Endothelial cell (in vitro differentiated cells): ENCODE measurements at regions not wholly inside any gene's neighbourhood (a gene's known extent, or its start where the extent isn't known, plus 50 kb on each side); places are given as distances from the start of the nearest gene placed in this dataset.
A peak's percentile ranks its signal among the peaks of the same experiment; 100 is the strongest.

Source experiments
- DNase-seq: peaks from one replicate; pipeline ENCODE4 v3.0.0; 2021; ENCODE audit warnings: low spot score
- H3K27ac Mint-ChIP-seq: one replicate; pipeline ENCODE4 v1.8.0; 2021; ENCODE audit warnings: mixed read lengths, inconsistent platforms; ENCODE audit not compliant: unreplicated experiment
- H3K27me3 Mint-ChIP-seq: one replicate; pipeline ENCODE4 v1.8.0; 2021; ENCODE audit warnings: mild to moderate bottlenecking, moderate library complexity, mixed read lengths, inconsistent platforms; ENCODE audit not compliant: unreplicated experiment
- H3K36me3 Mint-ChIP-seq: one replicate; pipeline ENCODE4 v1.8.0; 2021; ENCODE audit warnings: mild to moderate bottlenecking, low read depth, mixed read lengths, inconsistent platforms; ENCODE audit not compliant: unreplicated experiment
- H3K4me1 Mint-ChIP-seq: one replicate; pipeline ENCODE4 v1.8.0; 2021; ENCODE audit warnings: mild to moderate bottlenecking, mixed read lengths, inconsistent platforms; ENCODE audit not compliant: unreplicated experiment
- H3K4me3 Mint-ChIP-seq: one replicate; pipeline ENCODE4 v1.8.0; 2021; ENCODE audit warnings: mild to moderate bottlenecking, mixed read lengths, inconsistent platforms; ENCODE audit not compliant: unreplicated experiment
- H3K9me3 Mint-ChIP-seq: one replicate; pipeline ENCODE4 v1.8.0; 2021; ENCODE audit warnings: mixed read lengths, inconsistent platforms; ENCODE audit not compliant: unreplicated experiment
- CTCF ChIP-seq: fragments of 200-600 bp; sonication (generic); IDR thresholded peaks from one replicate; pipeline ENCODE4 v1.5.0; 2021; ENCODE audit warnings: antibody characterized with exemption; ENCODE audit not compliant: unreplicated experiment

GRCh38 chr11:16603245-16603644, 135.2 kb upstream of the C11orf58 start:
- DNase-seq, result no peak

DNA sequence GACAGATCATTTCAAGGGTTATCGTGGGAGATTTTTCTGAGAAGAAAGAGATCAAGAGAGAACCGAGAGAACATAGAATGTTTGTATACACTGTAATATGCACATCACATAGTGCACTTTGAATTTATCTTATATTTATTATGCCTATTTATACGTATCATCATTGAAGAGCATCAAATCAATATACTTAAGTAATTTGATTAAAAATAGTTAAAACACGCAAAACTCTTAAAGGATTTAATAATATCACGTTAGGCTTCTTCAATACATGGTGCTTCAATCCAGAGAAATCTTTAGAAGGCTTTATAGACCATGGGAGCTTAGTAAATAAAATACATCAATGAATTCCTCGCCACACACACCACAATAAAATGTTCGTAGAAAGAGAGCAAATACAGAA, 139.5 kb upstream of the C11orf58 start:
- H3K27me3 Mint-ChIP-seq, result peaks cover 4% of the 10 kb centered on the region
- no peak overlapping the region for H3K4me3 Mint-ChIP-seq
- peaks cover 10% of the 10 kb centered on the region for H3K4me1 Mint-ChIP-seq
- H3K27ac Mint-ChIP-seq, result no peak overlapping the region
- H3K36me3 Mint-ChIP-seq, result no peaks in the 10 kb centered on the region
- DNase-seq, result no peak
- no peak for TF ChIP-seq CTCF
- no peaks in the 10 kb centered on the region for H3K9me3 Mint-ChIP-seq

More at GRCh38 chr11:16603245-16603644, 135.2 kb upstream of the C11orf58 start:
- TF ChIP-seq CTCF, result no peak
- H3K27me3 Mint-ChIP-seq, result peaks cover 9% of the 10 kb centered on the region
- H3K9me3 Mint-ChIP-seq, result no peaks in the 10 kb centered on the region
- H3K4me1 Mint-ChIP-seq, result peaks cover 19% of the 10 kb centered on the region
- H3K36me3 Mint-ChIP-seq, result peaks cover 6% of the 10 kb centered on the region
- H3K27ac Mint-ChIP-seq, result peak overlapping the region; percentile 64
- H3K4me3 Mint-ChIP-seq, result peak overlapping the region; percentile 93

- no peak for DNase-seq
- no peaks in the 10 kb centered on the region for H3K9me3 Mint-ChIP-seq
- no peaks in the 10 kb centered on the region for H3K27me3 Mint-ChIP-seq
- no peaks in the 10 kb centered on the region for H3K36me3 Mint-ChIP-seq
- no peak overlapping the region for H3K27ac Mint-ChIP-seq
- peaks cover 2% of the 10 kb centered on the region for H3K4me1 Mint-ChIP-seq
- no peak overlapping the region for H3K4me3 Mint-ChIP-seq
- no peak for TF ChIP-seq CTCF
Observed at GRCh38 chr11:16598032-16598431, 140.4 kb upstream of the C11orf58 start.

- TF ChIP-seq CTCF, result no peak
- Mint-ChIP-seq H3K4me3 (no peak overlapping the region), H3K27ac (no peak overlapping the region), H3K36me3 (no peaks in the 10 kb centered on the region), H3K9me3 (no peaks in the 10 kb centered on the region), H3K27me3 (no peaks in the 10 kb centered on the region), H3K4me1 (no peaks in the 10 kb centered on the region)
- DNase-seq, result no peak
Observed at GRCh38 chr11:16596231-16596630, 142.2 kb upstream of the C11orf58 start.

DNA sequence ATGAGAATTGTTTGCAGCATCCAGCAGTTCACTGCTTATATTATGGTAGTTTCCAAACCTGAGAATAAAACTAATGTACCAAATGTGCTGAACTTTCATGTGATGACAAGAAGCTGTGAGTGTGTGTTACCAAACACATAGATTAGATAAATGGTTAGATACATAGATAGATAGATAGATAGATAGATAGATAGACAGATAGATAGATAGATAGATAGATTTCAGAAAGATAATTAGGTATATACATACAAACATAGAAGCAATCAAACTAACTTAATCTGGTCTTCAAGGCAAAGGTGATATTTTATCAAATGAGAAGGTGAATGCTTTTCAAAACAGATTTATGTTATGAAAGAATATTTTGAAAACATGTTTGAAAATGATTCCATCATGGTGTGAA, 147.3 kb upstream of the C11orf58 start:
- no peak overlapping the region for H3K27ac Mint-ChIP-seq
- H3K4me1 Mint-ChIP-seq, result no peaks in the 10 kb centered on the region
- no peak for TF ChIP-seq CTCF
- DNase-seq, result no peak
- H3K27me3 Mint-ChIP-seq, result no peaks in the 10 kb centered on the region
- H3K4me3 Mint-ChIP-seq, result no peak overlapping the region
- no peaks in the 10 kb centered on the region for H3K36me3 Mint-ChIP-seq
- no peaks in the 10 kb centered on the region for H3K9me3 Mint-ChIP-seq
